HEK293 (cell line): ENCODE measurements at regions not wholly inside any gene's neighbourhood (a gene's known extent, or its start where the extent isn't known, plus 50 kb on each side); places are given as distances from the start of the nearest gene placed in this dataset.

Experiments
- TCF7L2 ChIP-seq: IDR thresholded peaks from 2 replicates; pipeline ENCODE4 v1.6.1; 2011; ENCODE audit warnings: low read depth, mild to moderate bottlenecking, inconsistent platforms, low read length, moderate library complexity, borderline replicate concordance
- YY1 ChIP-seq: fragments of 450-650 bp; formaldehyde crosslinking; IDR thresholded peaks from 2 replicates; pipeline ENCODE4 v1.5.1; 2018; ENCODE audit warnings: missing biosample characterization, missing genetic modification characterization
- ZBTB7A ChIP-seq: fragments of 450-650 bp; formaldehyde crosslinking; IDR thresholded peaks from 2 replicates; pipeline ENCODE4 v1.5.1; 2016; ENCODE audit warnings: low read depth, missing biosample characterization, missing genetic modification characterization
- ZNF146 ChIP-seq: fragments of 450-650 bp; formaldehyde crosslinking; IDR thresholded peaks from 2 replicates; pipeline ENCODE4 v1.5.1; 2016; ENCODE audit warnings: missing biosample characterization, missing genetic modification characterization
- ZNF16 ChIP-seq: fragments of 450-650 bp; formaldehyde crosslinking; IDR thresholded peaks from 2 replicates; pipeline ENCODE4 v1.5.1; 2016; ENCODE audit warnings: low read depth, missing biosample characterization, missing genetic modification characterization
- ZNF311 ChIP-seq: fragments of 450-650 bp; formaldehyde crosslinking; IDR thresholded peaks from 2 replicates; pipeline ENCODE4 v1.5.1; 2017; ENCODE audit warnings: missing biosample characterization, missing genetic modification characterization, borderline replicate concordance
- ZNF473 ChIP-seq: fragments of 450-650 bp; formaldehyde crosslinking; IDR thresholded peaks from 2 replicates; pipeline ENCODE4 v1.5.1; 2017; ENCODE audit warnings: missing biosample characterization, missing genetic modification characterization
- ZNF501 ChIP-seq: fragments of 450-650 bp; formaldehyde crosslinking; IDR thresholded peaks from 2 replicates; pipeline ENCODE4 v1.5.1; 2016; ENCODE audit warnings: missing biosample characterization, missing genetic modification characterization
- ZNF785 ChIP-seq: fragments of 450-650 bp; formaldehyde crosslinking; IDR thresholded peaks from 2 replicates; pipeline ENCODE4 v1.5.1; 2016; ENCODE audit warnings: missing biosample characterization, missing genetic modification characterization
- TF ChIP-seq, protein P1 (sequence below): fragments of 450-650 bp; formaldehyde crosslinking; IDR thresholded peaks from 2 replicates; pipeline ENCODE4 v1.5.1; 2016; ENCODE audit warnings: missing biosample characterization, missing genetic modification characterization, low read depth
- TF ChIP-seq, protein P2 (sequence below): fragments of 450-650 bp; formaldehyde crosslinking; IDR thresholded peaks from 2 replicates; pipeline ENCODE4 v1.5.1; 2016; ENCODE audit warnings: missing biosample characterization, missing genetic modification characterization
- TF ChIP-seq, protein P3 (sequence below): fragments of 450-650 bp; formaldehyde crosslinking; IDR thresholded peaks from 2 replicates; pipeline ENCODE4 v1.5.1; 2016; ENCODE audit warnings: missing biosample characterization, missing genetic modification characterization
- TF ChIP-seq, protein P4 (sequence below): fragments of 450-650 bp; formaldehyde crosslinking; IDR thresholded peaks from 2 replicates; pipeline ENCODE4 v1.5.1; 2016; ENCODE audit warnings: missing biosample characterization, missing genetic modification characterization, low read depth
- TF ChIP-seq, protein P5 (sequence below): fragments of 450-650 bp; formaldehyde crosslinking; IDR thresholded peaks from 2 replicates; pipeline ENCODE4 v1.5.1; 2016; ENCODE audit warnings: missing biosample characterization, missing genetic modification characterization

DNA sequence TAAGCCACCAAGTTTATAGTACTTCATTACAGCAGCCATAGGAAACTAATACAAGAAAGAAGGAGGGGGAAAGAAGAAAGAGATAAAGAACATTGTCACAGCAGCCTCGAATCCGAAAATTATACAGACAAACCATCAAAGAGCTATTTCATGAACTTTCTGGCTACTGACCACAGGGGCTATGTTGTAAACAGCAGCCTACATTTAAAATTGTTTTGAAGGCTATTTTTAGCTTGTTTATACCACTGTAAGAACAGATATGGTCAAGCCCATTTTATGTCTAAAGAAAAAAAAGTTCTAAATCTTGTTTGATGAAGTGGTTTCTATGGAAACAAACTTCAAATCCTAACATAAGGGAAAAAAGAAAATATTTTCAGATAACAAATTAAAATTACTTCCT is 282.1 kb downstream of the GABRG1 start:
- TF ChIP-seq ZNF311 (no peak), ZNF501 (tag by site-specific recombination) (no peak), YY1 (no peak), ZNF473 (tag by site-specific recombination) (no peak), ZNF146 (tag by site-specific recombination) (no peak), TCF7L2 (no peak), ZBTB7A (no peak), ZNF16 (no peak), ZNF785 (tag by site-specific recombination) (no peak)
- TF ChIP-seq, protein P1, sequence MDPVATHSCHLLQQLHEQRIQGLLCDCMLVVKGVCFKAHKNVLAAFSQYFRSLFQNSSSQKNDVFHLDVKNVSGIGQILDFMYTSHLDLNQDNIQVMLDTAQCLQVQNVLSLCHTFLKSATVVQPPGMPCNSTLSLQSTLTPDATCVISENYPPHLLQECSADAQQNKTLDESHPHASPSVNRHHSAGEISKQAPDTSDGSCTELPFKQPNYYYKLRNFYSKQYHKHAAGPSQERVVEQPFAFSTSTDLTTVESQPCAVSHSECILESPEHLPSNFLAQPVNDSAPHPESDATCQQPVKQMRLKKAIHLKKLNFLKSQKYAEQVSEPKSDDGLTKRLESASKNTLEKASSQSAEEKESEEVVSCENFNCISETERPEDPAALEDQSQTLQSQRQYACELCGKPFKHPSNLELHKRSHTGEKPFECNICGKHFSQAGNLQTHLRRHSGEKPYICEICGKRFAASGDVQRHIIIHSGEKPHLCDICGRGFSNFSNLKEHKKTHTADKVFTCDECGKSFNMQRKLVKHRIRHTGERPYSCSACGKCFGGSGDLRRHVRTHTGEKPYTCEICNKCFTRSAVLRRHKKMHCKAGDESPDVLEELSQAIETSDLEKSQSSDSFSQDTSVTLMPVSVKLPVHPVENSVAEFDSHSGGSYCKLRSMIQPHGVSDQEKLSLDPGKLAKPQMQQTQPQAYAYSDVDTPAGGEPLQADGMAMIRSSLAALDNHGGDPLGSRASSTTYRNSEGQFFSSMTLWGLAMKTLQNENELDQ (tag by site-specific recombination), result no peak
- TF ChIP-seq, protein P2, sequence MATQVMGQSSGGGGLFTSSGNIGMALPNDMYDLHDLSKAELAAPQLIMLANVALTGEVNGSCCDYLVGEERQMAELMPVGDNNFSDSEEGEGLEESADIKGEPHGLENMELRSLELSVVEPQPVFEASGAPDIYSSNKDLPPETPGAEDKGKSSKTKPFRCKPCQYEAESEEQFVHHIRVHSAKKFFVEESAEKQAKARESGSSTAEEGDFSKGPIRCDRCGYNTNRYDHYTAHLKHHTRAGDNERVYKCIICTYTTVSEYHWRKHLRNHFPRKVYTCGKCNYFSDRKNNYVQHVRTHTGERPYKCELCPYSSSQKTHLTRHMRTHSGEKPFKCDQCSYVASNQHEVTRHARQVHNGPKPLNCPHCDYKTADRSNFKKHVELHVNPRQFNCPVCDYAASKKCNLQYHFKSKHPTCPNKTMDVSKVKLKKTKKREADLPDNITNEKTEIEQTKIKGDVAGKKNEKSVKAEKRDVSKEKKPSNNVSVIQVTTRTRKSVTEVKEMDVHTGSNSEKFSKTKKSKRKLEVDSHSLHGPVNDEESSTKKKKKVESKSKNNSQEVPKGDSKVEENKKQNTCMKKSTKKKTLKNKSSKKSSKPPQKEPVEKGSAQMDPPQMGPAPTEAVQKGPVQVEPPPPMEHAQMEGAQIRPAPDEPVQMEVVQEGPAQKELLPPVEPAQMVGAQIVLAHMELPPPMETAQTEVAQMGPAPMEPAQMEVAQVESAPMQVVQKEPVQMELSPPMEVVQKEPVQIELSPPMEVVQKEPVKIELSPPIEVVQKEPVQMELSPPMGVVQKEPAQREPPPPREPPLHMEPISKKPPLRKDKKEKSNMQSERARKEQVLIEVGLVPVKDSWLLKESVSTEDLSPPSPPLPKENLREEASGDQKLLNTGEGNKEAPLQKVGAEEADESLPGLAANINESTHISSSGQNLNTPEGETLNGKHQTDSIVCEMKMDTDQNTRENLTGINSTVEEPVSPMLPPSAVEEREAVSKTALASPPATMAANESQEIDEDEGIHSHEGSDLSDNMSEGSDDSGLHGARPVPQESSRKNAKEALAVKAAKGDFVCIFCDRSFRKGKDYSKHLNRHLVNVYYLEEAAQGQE (tag by site-specific recombination), result no peak
- TF ChIP-seq, protein P3, sequence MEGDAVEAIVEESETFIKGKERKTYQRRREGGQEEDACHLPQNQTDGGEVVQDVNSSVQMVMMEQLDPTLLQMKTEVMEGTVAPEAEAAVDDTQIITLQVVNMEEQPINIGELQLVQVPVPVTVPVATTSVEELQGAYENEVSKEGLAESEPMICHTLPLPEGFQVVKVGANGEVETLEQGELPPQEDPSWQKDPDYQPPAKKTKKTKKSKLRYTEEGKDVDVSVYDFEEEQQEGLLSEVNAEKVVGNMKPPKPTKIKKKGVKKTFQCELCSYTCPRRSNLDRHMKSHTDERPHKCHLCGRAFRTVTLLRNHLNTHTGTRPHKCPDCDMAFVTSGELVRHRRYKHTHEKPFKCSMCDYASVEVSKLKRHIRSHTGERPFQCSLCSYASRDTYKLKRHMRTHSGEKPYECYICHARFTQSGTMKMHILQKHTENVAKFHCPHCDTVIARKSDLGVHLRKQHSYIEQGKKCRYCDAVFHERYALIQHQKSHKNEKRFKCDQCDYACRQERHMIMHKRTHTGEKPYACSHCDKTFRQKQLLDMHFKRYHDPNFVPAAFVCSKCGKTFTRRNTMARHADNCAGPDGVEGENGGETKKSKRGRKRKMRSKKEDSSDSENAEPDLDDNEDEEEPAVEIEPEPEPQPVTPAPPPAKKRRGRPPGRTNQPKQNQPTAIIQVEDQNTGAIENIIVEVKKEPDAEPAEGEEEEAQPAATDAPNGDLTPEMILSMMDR (tag by site-specific recombination), result no peak
- TF ChIP-seq, protein P4, sequence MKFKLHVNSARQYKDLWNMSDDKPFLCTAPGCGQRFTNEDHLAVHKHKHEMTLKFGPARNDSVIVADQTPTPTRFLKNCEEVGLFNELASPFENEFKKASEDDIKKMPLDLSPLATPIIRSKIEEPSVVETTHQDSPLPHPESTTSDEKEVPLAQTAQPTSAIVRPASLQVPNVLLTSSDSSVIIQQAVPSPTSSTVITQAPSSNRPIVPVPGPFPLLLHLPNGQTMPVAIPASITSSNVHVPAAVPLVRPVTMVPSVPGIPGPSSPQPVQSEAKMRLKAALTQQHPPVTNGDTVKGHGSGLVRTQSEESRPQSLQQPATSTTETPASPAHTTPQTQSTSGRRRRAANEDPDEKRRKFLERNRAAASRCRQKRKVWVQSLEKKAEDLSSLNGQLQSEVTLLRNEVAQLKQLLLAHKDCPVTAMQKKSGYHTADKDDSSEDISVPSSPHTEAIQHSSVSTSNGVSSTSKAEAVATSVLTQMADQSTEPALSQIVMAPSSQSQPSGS (tag by site-specific recombination), result no peak
- TF ChIP-seq, protein P5, sequence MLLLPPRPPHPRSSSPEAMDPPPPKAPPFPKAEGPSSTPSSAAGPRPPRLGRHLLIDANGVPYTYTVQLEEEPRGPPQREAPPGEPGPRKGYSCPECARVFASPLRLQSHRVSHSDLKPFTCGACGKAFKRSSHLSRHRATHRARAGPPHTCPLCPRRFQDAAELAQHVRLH (tag by site-specific recombination), result no peak
